K562 (cell line): ENCODE measurements at regions not wholly inside any gene's neighbourhood (a gene's known extent, or its start where the extent isn't known, plus 50 kb on each side); places are given as distances from the start of the nearest gene placed in this dataset.
"Not testable (repeated sequence)": the region's sequence is repeated elsewhere in the genome, so short reads cannot be mapped to it uniquely, and the experiment has no call there.

Source experiments
- ARID2 ChIP-seq: fragments of 450-650 bp; IDR thresholded peaks from 2 replicates; pipeline ENCODE4 v1.6.1; 2017; ENCODE audit warnings: antibody characterized with exemption, mild to moderate bottlenecking
- BCOR ChIP-seq: fragments of 450-650 bp; IDR thresholded peaks from 2 replicates; pipeline ENCODE4 v1.6.1; 2016
- BRD9 ChIP-seq: fragments of 450-650 bp; IDR thresholded peaks from 2 replicates; pipeline ENCODE4 v1.6.1; 2018; ENCODE audit warnings: low read depth; ENCODE audit not compliant: partially characterized antibody
- CC2D1A ChIP-seq: fragments of 450-650 bp; IDR thresholded peaks from 2 replicates; pipeline ENCODE4 v1.6.1; 2017; ENCODE audit warnings: mild to moderate bottlenecking
- MIER1 ChIP-seq: fragments of 450-650 bp; IDR thresholded peaks from 2 replicates; pipeline ENCODE4 v1.6.1; 2016; ENCODE audit warnings: antibody characterized with exemption, mild to moderate bottlenecking, low read depth
- MYBL2 ChIP-seq, 2 experiments: fragments of 450-650 bp in 1 of 2; sonication (generic) in 1 of 2; formaldehyde crosslinking in 1 of 2; IDR thresholded peaks; 2 replicates each; pipeline versions ENCODE4 v1.6.1 to v1.8.1; 2017 to 2022; ENCODE audit warnings: borderline replicate concordance in 1 of 2, inconsistent platforms in 1 of 2, low read depth in 1 of 2, mild to moderate bottlenecking in 1 of 2, missing genetic modification reagents in 1 of 2, moderate library complexity in 1 of 2
- NCOA2 ChIP-seq, 2 experiments: fragments of 450-650 bp; IDR thresholded peaks; 2 replicates each; pipeline ENCODE4 v1.6.1; 2018; ENCODE audit warnings: mild to moderate bottlenecking in 2 of 2, moderate library complexity in 1 of 2; ENCODE audit not compliant: partially characterized antibody in 2 of 2
- NCOR1 ChIP-seq: fragments of 450-650 bp; IDR thresholded peaks from 2 replicates; pipeline ENCODE4 v1.6.1; 2016; ENCODE audit warnings: mild to moderate bottlenecking, moderate library complexity
- PHB2 ChIP-seq: fragments of 450-650 bp; IDR thresholded peaks from 2 replicates; pipeline ENCODE4 v1.6.1; 2017; ENCODE audit warnings: low read depth
- ZNF512 ChIP-seq: IDR thresholded peaks from 2 replicates; pipeline ENCODE4 v1.6.1; 2016; ENCODE audit warnings: missing genetic modification characterization, missing compliant biosample characterization
- ZNF639 ChIP-seq, 2 experiments: fragments of 200-800 bp in 1 of 2; sonication (Bioruptor generic) in 1 of 2; sonication (generic) in 1 of 2; formaldehyde crosslinking in 1 of 2; IDR thresholded peaks in 1 of 2; conservative IDR thresholded peaks in 1 of 2; 2 replicates each; pipeline versions ENCODE4 v1.5.0 to v1.6.1; 2016 to 2020; ENCODE audit warnings: missing compliant biosample characterization in 1 of 2, missing genetic modification characterization in 1 of 2, missing genetic modification reagents in 1 of 2
- ZSCAN29 ChIP-seq: fragments of 450-650 bp; IDR thresholded peaks from 2 replicates; pipeline ENCODE4 v1.6.1; 2017
- TF ChIP-seq, protein P1 (sequence below): fragments of 450-650 bp; IDR thresholded peaks from 2 replicates; pipeline ENCODE4 v1.7.0; 2016; ENCODE audit warnings: borderline replicate concordance
- TF ChIP-seq, protein P2 (sequence below): fragments of 450-650 bp; IDR thresholded peaks from 2 replicates; pipeline ENCODE4 v1.6.1; 2016; ENCODE audit warnings: antibody characterized with exemption

- peak in 1 of 2 experiments; percentile 11; a peak in 1 of 4 replicates for TF ChIP-seq ZNF639 (CRISPR knock-in tag; conservative IDR thresholded peaks at IDR 0.05 in 1 of 2, IDR thresholded peaks at IDR 0.05 in 1 of 2)
- peak; percentile 40; the same call in 1 of the 2 replicates for TF ChIP-seq BCOR
- TF ChIP-seq MIER1, result peak; percentile 76; the same call in 1 of the 2 replicates
- TF ChIP-seq, protein P1, sequence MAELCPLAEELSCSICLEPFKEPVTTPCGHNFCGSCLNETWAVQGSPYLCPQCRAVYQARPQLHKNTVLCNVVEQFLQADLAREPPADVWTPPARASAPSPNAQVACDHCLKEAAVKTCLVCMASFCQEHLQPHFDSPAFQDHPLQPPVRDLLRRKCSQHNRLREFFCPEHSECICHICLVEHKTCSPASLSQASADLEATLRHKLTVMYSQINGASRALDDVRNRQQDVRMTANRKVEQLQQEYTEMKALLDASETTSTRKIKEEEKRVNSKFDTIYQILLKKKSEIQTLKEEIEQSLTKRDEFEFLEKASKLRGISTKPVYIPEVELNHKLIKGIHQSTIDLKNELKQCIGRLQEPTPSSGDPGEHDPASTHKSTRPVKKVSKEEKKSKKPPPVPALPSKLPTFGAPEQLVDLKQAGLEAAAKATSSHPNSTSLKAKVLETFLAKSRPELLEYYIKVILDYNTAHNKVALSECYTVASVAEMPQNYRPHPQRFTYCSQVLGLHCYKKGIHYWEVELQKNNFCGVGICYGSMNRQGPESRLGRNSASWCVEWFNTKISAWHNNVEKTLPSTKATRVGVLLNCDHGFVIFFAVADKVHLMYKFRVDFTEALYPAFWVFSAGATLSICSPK, result peak; percentile 63; the same call in 1 of the 2 replicates
- TF ChIP-seq MYBL2 (IDR thresholded peaks at IDR 0.05; ENCODE audit: low read depth), result peak; percentile 46; the same call in 1 of the 2 replicates
- not testable (repeated sequence) for TF ChIP-seq MYBL2 (CRISPR knock-in tag; IDR thresholded peaks at IDR 0.05; ENCODE audit: borderline replicate concordance)
- TF ChIP-seq, protein P2, sequence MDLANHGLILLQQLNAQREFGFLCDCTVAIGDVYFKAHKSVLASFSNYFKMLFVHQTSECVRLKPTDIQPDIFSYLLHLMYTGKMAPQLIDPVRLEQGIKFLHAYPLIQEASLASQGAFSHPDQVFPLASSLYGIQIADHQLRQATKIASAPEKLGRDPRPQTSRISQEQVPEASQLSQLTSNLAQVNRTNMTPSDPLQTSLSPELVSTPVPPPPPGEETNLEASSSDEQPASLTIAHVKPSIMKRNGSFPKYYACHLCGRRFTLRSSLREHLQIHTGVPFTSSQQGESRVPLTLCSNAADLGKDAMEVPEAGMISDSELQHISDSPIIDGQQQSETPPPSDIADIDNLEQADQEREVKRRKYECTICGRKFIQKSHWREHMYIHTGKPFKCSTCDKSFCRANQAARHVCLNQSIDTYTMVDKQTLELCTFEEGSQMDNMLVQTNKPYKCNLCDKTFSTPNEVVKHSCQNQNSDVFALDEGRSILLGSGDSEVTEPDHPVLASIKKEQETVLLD, result peak; percentile 83
- TF ChIP-seq NCOR1, result peak; percentile 6; the same call in 1 of the 2 replicates
- TF ChIP-seq ZNF512 (tag), result peak; percentile 99
- peak in 1 of 2 experiments; percentile 52 for TF ChIP-seq NCOA2 (IDR thresholded peaks at IDR 0.05; ENCODE audit: partially characterized antibody in 2 of 2)
- TF ChIP-seq PHB2, result peak; percentile 64; the same call in 1 of the 2 replicates
- peak; percentile 62; the same call in 1 of the 2 replicates for TF ChIP-seq ARID2
- TF ChIP-seq BRD9, result peak; percentile 82
- peak; percentile 51; the same call in 1 of the 2 replicates for TF ChIP-seq CC2D1A
- TF ChIP-seq ZSCAN29, result peak; percentile 44; the same call in 1 of the 2 replicates
Measured at GRCh38 chr3:177339220-177339703, 142.0 kb upstream of the TBL1XR1 start (continued).
